ENCODE measurements at regions not wholly inside any gene's neighbourhood (a gene's known extent, or its start where the extent isn't known, plus 50 kb on each side); places are given as distances from the start of the nearest gene placed in this dataset.

- TF ChIP-seq ZNF780A (CRISPR knock-in tag; IDR thresholded peaks at IDR 0.05) (no peak), ATF1 (CRISPR knock-in tag; IDR thresholded peaks at IDR 0.05) (no peak), ZNF552 (CRISPR knock-in tag; IDR thresholded peaks at IDR 0.05; ENCODE audit: borderline replicate concordance) (no peak), ZNF556 (CRISPR knock-in tag; IDR thresholded peaks at IDR 0.05; ENCODE audit: borderline replicate concordance) (no peak), FOXK2 (IDR thresholded peaks at IDR 0.05) (no peak)
- BruUV-seq (replicated peaks) = no TSS peak
- no peaks in the 10 kb centered on the region for H3K27me3 ChIP-seq (ENCODE audit: control insufficient read depth in 1 of 2, insufficient read depth in 2 of 2, low read length in 2 of 2)
- H4K20me1 ChIP-seq (ENCODE audit: insufficient read depth, low read length) = no peaks in the 10 kb centered on the region
- intact Hi-C loops (cut with micrococcal nuclease; ENCODE audit: unreplicated experiment) (no loop called here), in situ Hi-C loops (cut with HindIII; ENCODE audit: extremely low pct_ligation_motif_present, low pct_unique_long_range_greater_than_20kb) (no loop called here)
- H3K9me3 ChIP-seq (ENCODE audit: low read length) = no peaks in the 10 kb centered on the region
- no peak for ATAC-seq
- WGBS (ENCODE audit: low lambda C conversion rate) = 0% methylated on average over 1 of the region's 1 CpG
- no peak overlapping the region for H3K4me3 ChIP-seq (replicated peaks in 1 of 3; ENCODE audit: insufficient read depth in 1 of 3, low read depth in 2 of 3, low read length in 3 of 3)
- CTCF ChIA-PET (ENCODE audit: low intra/inter-chr PET ratio, low total read pairs) = no interaction called here
- no peak overlapping the region for H3K27ac ChIP-seq (ENCODE audit: extremely low read length, insufficient read depth, low read length)
- no peaks in the 10 kb centered on the region for H3K4me1 ChIP-seq (ENCODE audit: insufficient read depth, low read length)
- H3K4me2 ChIP-seq (ENCODE audit: low read depth, low read length) = no peak overlapping the region
- FAIRE-seq = no peak
- DNase-seq (ENCODE audit: low spot score) = no peak
- H3K79me2 ChIP-seq (ENCODE audit: insufficient read depth, low read length) = no peaks in the 10 kb centered on the region
- no peak overlapping the region for H3K9ac ChIP-seq (ENCODE audit: insufficient read depth, low read depth, low read length)
- POLR2A ChIA-PET = no interaction called here
- H2AFZ ChIP-seq (ENCODE audit: low read length) = no peak overlapping the region
- no peaks in the 10 kb centered on the region for H3K36me3 ChIP-seq (replicated peaks in 1 of 2; ENCODE audit: control insufficient read depth in 1 of 2, insufficient read depth in 2 of 2, low read length in 2 of 2)
These were observed 131.2 kb upstream of the FAM78B start for GRCh38 chr1:166297993-166298392.

GRCh38 chr1:166300767-166301166 lies 134.0 kb upstream of the FAM78B start:
- WGBS (ENCODE audit: low lambda C conversion rate) = 4% methylated on average over 5 of the region's 5 CpGs
- no TSS peak for BruUV-seq (replicated peaks)
- intact Hi-C loops (cut with micrococcal nuclease; ENCODE audit: unreplicated experiment) = no loop called here

More at GRCh38 chr1:166300767-166301166, 134.0 kb upstream of the FAM78B start:
- Histone ChIP-seq H2AFZ (ENCODE audit: low read length) (no peak overlapping the region), H3K27ac (ENCODE audit: extremely low read length, insufficient read depth, low read length) (no peak overlapping the region), H3K9ac (ENCODE audit: insufficient read depth, low read depth, low read length) (no peak overlapping the region), H4K20me1 (ENCODE audit: insufficient read depth, low read length) (no peaks in the 10 kb centered on the region), H3K4me2 (ENCODE audit: low read depth, low read length) (no peak overlapping the region), H3K27me3 (ENCODE audit: control insufficient read depth in 1 of 2, insufficient read depth in 2 of 2, low read length in 2 of 2) (no peaks in the 10 kb centered on the region), H3K4me3 (replicated peaks in 1 of 3; ENCODE audit: insufficient read depth in 1 of 3, low read depth in 2 of 3, low read length in 3 of 3) (no peak overlapping the region), H3K4me1 (ENCODE audit: insufficient read depth, low read length) (no peaks in the 10 kb centered on the region), H3K9me3 (ENCODE audit: low read length) (no peaks in the 10 kb centered on the region), H3K79me2 (ENCODE audit: insufficient read depth, low read length) (no peaks in the 10 kb centered on the region), H3K36me3 (replicated peaks in 1 of 2; ENCODE audit: control insufficient read depth in 1 of 2, insufficient read depth in 2 of 2, low read length in 2 of 2) (no peaks in the 10 kb centered on the region)
- ATAC-seq (peak; percentile 41; the same call in 1 of the 3 replicates), FAIRE-seq (no peak), DNase-seq (ENCODE audit: low spot score) (no peak)
- TF ChIP-seq STAG1 (CRISPR knock-in tag; IDR thresholded peaks at IDR 0.05) (0 out of 2 replicates have a peak, but pooled peaks have one; percentile 14), ZSCAN25 (CRISPR knock-in tag; IDR thresholded peaks at IDR 0.05) (no peak), IKZF5 (CRISPR knock-in tag; IDR thresholded peaks at IDR 0.05) (no peak)
- in situ Hi-C loops (cut with HindIII; ENCODE audit: extremely low pct_ligation_motif_present, low pct_unique_long_range_greater_than_20kb) = no loop called here
- POLR2A ChIA-PET = no interaction called here
- CTCF ChIA-PET (ENCODE audit: low intra/inter-chr PET ratio, low total read pairs) = no interaction called here

Data from HepG2 (cell line).